Stomach (tissue), 8 donors: ENCODE measurements at regions not wholly inside any gene's neighbourhood (a gene's known extent, or its start where the extent isn't known, plus 50 kb on each side); places are given as distances from the start of the nearest gene placed in this dataset.

Source experiments
- DNase-seq, 2 donors: peaks; one replicate each; pipeline versions ENCODE4 v3.0.0 to v3.0.0-alpha.2; 2013 to 2019
- H3K27ac ChIP-seq, 5 donors: fragments of 200-600 bp in 4 of 5; sonication (generic) in 4 of 5; one replicate each; pipeline ENCODE4 v1.5.1; 2013 to 2019; ENCODE audit warnings: mild to moderate bottlenecking in 1 of 5, moderate library complexity in 1 of 5
- H3K27me3 ChIP-seq, 3 donors: fragments of 200-600 bp; sonication (generic); one replicate each; pipeline ENCODE4 v1.5.1; 2017 to 2019; ENCODE audit warnings: mixed run types in 1 of 3
- H3K36me3 ChIP-seq, 4 donors: fragments of 200-600 bp; sonication (generic); 1 replicate in 3 of 4; 2 replicates in 1 of 4; pipeline ENCODE4 v1.5.1; 2016 to 2019
- H3K4me1 ChIP-seq, 4 donors: fragments of 200-600 bp; sonication (generic); one replicate each; pipeline ENCODE4 v1.5.1; 2016 to 2019
- H3K4me3 ChIP-seq, 4 donors: fragments of 200-600 bp; sonication (generic) in 3 of 4; one replicate each; pipeline ENCODE4 v1.5.1; 2016 to 2019; ENCODE audit warnings: mild to moderate bottlenecking in 1 of 4
- H3K9me3 ChIP-seq, 4 donors: fragments of 200-600 bp; sonication (generic); one replicate each; pipeline ENCODE4 v1.5.1; 2016 to 2019
- CTCF ChIP-seq, 7 experiments: fragments of 450-650 bp in 4 of 7; fragments of 200-600 bp in 3 of 7; sonication (generic) in 3 of 7; IDR thresholded peaks; one replicate each; pipeline ENCODE4 v1.5.1; 2016 to 2019; ENCODE audit warnings: antibody characterized with exemption in 7 of 7, control low read depth in 2 of 7, mild to moderate bottlenecking in 1 of 7
- EP300 ChIP-seq: sonication (generic); formaldehyde crosslinking; IDR thresholded peaks from one replicate; pipeline ENCODE4 v1.6.1; 2017; ENCODE audit warnings: antibody characterized with exemption
- POLR2A ChIP-seq, 4 donors: fragments of 450-650 bp; IDR thresholded peaks; one replicate each; pipeline ENCODE4 v1.6.1; 2016; ENCODE audit warnings: antibody characterized with exemption in 4 of 4, control low read depth in 2 of 4, mild to moderate bottlenecking in 1 of 4, moderate library complexity in 1 of 4
- POLR2AphosphoS5 ChIP-seq, 3 donors: sonication (generic); formaldehyde crosslinking; IDR thresholded peaks; one replicate each; pipeline ENCODE4 v1.6.1; 2016; ENCODE audit warnings: antibody characterized with exemption in 3 of 3
- WGBS, 5 donors: extraction: QIAGEN DNeasy Blood & Tissue Kit in 3 of 5; methylation state at CpG; one replicate each; pipeline versions ENCODE4 v1.1.5 to v1.1.7; 2013 to 2018; 5-methylcytosine and 5-hydroxymethylcytosine counted together
- intact Hi-C: fragments of 100-400 bp; cut with DNase I; formaldehyde crosslinking; loops from one replicate; pipeline ENCODE4 v1.15.1; 2023; ENCODE audit warnings: low total_unique reads
- donor health status: healthy with polysubstance abuse.
- donor health status: Bipolar disorder and iron deficiency.
- donor health status: healthy.

- DNase-seq = no peak
- no peak overlapping the region for H3K27ac ChIP-seq
- H3K27me3 ChIP-seq = no peaks in the 10 kb centered on the region
- 71 to 79% (median 76%) methylated on average over 2 of the region's 2 CpGs for WGBS, 5 donors
- TF ChIP-seq EP300 = no peak
- TF ChIP-seq CTCF (IDR thresholded peaks at IDR 0.05) = no peak
- TF ChIP-seq POLR2AphosphoS5 (IDR thresholded peaks at IDR 0.05) = no peak
- no peak for TF ChIP-seq POLR2A (IDR thresholded peaks at IDR 0.05)
- no peaks in the 10 kb centered on the region for H3K9me3 ChIP-seq
- no peaks in the 10 kb centered on the region for H3K4me1 ChIP-seq
- H3K4me3 ChIP-seq = no peak overlapping the region
- intact Hi-C loops = no loop called here
- no peaks in the 10 kb centered on the region for H3K36me3 ChIP-seq
Measured at GRCh38 chr3:178174201-178174915, 361.9 kb upstream of the KCNMB2 start.

GRCh38 chr3:178181088-178181487 lies 355.1 kb upstream of the KCNMB2 start:
- Histone ChIP-seq H3K4me1 (no peaks in the 10 kb centered on the region), H3K36me3 (no peaks in the 10 kb centered on the region), H3K27ac (no peak overlapping the region), H3K27me3 (no peaks in the 10 kb centered on the region), H3K4me3 (no peak overlapping the region), H3K9me3 (no peaks in the 10 kb centered on the region)
- no peak for TF ChIP-seq CTCF (IDR thresholded peaks at IDR 0.05)
- TF ChIP-seq POLR2AphosphoS5 (IDR thresholded peaks at IDR 0.05) = no peak
- TF ChIP-seq POLR2A (IDR thresholded peaks at IDR 0.05) = no peak
- no peak for TF ChIP-seq EP300
- no peak for DNase-seq
- WGBS, 5 donors = 92 to 98% (median 96%) methylated on average over 1 of the region's 1 CpG
- intact Hi-C loops = no loop called here

- H3K27ac ChIP-seq = no peak overlapping the region
- TF ChIP-seq POLR2A (IDR thresholded peaks at IDR 0.05) = no peak
- TF ChIP-seq POLR2AphosphoS5 (IDR thresholded peaks at IDR 0.05) = no peak
- no peak for TF ChIP-seq EP300
- no peak for TF ChIP-seq CTCF (IDR thresholded peaks at IDR 0.05)
- H3K27me3 ChIP-seq = no peaks in the 10 kb centered on the region
- H3K4me1 ChIP-seq = no peaks in the 10 kb centered on the region
- no peak overlapping the region for H3K4me3 ChIP-seq
- WGBS, 5 donors = 69 to 86% (median 85%) methylated on average over 4 of the region's 4 CpGs
- DNase-seq = no peak
- intact Hi-C loops = no loop called here
- H3K36me3 ChIP-seq = no peaks in the 10 kb centered on the region
- H3K9me3 ChIP-seq = no peaks in the 10 kb centered on the region
Measured at GRCh38 chr3:178181784-178182183, 354.5 kb upstream of the KCNMB2 start.

- DNase-seq = peak in 1 of 2 donors; percentile 29
- no peaks in the 10 kb centered on the region for H3K9me3 ChIP-seq
- 66 to 69% (median 69%) methylated on average over 5 of the region's 5 CpGs for WGBS, 5 donors
Measured at GRCh38 chr3:178182337-178182779, 353.9 kb upstream of the KCNMB2 start.

More at GRCh38 chr3:178182337-178182779, 353.9 kb upstream of the KCNMB2 start:
- H3K27me3 ChIP-seq = no peaks in the 10 kb centered on the region
- H3K4me3 ChIP-seq = no peak overlapping the region
- intact Hi-C loops = no loop called here
- H3K36me3 ChIP-seq = no peaks in the 10 kb centered on the region
- TF ChIP-seq CTCF (IDR thresholded peaks at IDR 0.05) (no peak), POLR2AphosphoS5 (IDR thresholded peaks at IDR 0.05) (no peak), EP300 (no peak), POLR2A (IDR thresholded peaks at IDR 0.05) (no peak)
- no peak overlapping the region for H3K27ac ChIP-seq
- no peaks in the 10 kb centered on the region for H3K4me1 ChIP-seq
